ENCODE measurements at regions not wholly inside any gene's neighbourhood (a gene's known extent, or its start where the extent isn't known, plus 50 kb on each side); places are given as distances from the start of the nearest gene placed in this dataset.

- Mint-ChIP-seq H3K36me3 (ENCODE audit: low read depth) (peaks cover 2% of the 10 kb centered on the region), H3K4me3 (no peak overlapping the region), H3K4me1 (peaks cover 7% of the 10 kb centered on the region), H3K27me3 (peaks cover 45% of the 10 kb centered on the region), H3K27ac (no peak overlapping the region)
- ATAC-seq (no peak), DNase-seq (no peak)
- no peaks in the 10 kb centered on the region for H3K9me3 ChIP-seq (ENCODE audit: control insufficient read depth, low read length, poor library complexity, severe bottlenecking)
Measured at GRCh38 chr2:2681085-2681484, 350.0 kb upstream of the MYT1L start.

GRCh38 chr2:2674831-2675230 lies 343.8 kb upstream of the MYT1L start:
- Mint-ChIP-seq H3K27ac (no peak overlapping the region), H3K36me3 (ENCODE audit: low read depth) (no peaks in the 10 kb centered on the region), H3K4me3 (no peak overlapping the region), H3K27me3 (peaks cover 14% of the 10 kb centered on the region), H3K4me1 (no peaks in the 10 kb centered on the region)
- DNase-seq (no peak), ATAC-seq (no peak)
- H3K9me3 ChIP-seq (ENCODE audit: control insufficient read depth, low read length, poor library complexity, severe bottlenecking) = no peaks in the 10 kb centered on the region

GRCh38 chr2:2673406-2673805 lies 342.3 kb upstream of the MYT1L start:
- DNase-seq (no peak), ATAC-seq (no peak)
- Mint-ChIP-seq H3K27me3 (peaks cover 11% of the 10 kb centered on the region), H3K4me3 (no peak overlapping the region), H3K36me3 (ENCODE audit: low read depth) (no peaks in the 10 kb centered on the region), H3K27ac (no peak overlapping the region), H3K4me1 (no peaks in the 10 kb centered on the region)
- H3K9me3 ChIP-seq (ENCODE audit: control insufficient read depth, low read length, poor library complexity, severe bottlenecking) = no peaks in the 10 kb centered on the region

- no peaks in the 10 kb centered on the region for H3K9me3 ChIP-seq (ENCODE audit: control insufficient read depth, low read length, poor library complexity, severe bottlenecking)
- DNase-seq (no peak), ATAC-seq (no peak)
- no peak overlapping the region for H3K27ac Mint-ChIP-seq
- H3K36me3 Mint-ChIP-seq (ENCODE audit: low read depth) = no peaks in the 10 kb centered on the region
- no peaks in the 10 kb centered on the region for H3K4me1 Mint-ChIP-seq
- H3K27me3 Mint-ChIP-seq = peaks cover 10% of the 10 kb centered on the region
- H3K4me3 Mint-ChIP-seq = no peak overlapping the region
Measured at GRCh38 chr2:2672249-2672648, 341.2 kb upstream of the MYT1L start.

GRCh38 chr2:2671826-2672225 lies 340.8 kb upstream of the MYT1L start:
- peaks cover 6% of the 10 kb centered on the region for H3K27me3 Mint-ChIP-seq
- no peak overlapping the region for H3K27ac Mint-ChIP-seq
- no peaks in the 10 kb centered on the region for H3K4me1 Mint-ChIP-seq
- H3K36me3 Mint-ChIP-seq (ENCODE audit: low read depth) = no peaks in the 10 kb centered on the region
- no peak overlapping the region for H3K4me3 Mint-ChIP-seq
- H3K9me3 ChIP-seq (ENCODE audit: control insufficient read depth, low read length, poor library complexity, severe bottlenecking) = no peaks in the 10 kb centered on the region
- DNase-seq (no peak), ATAC-seq (no peak)

- Mint-ChIP-seq H3K4me1 (no peaks in the 10 kb centered on the region), H3K27ac (no peak overlapping the region), H3K36me3 (ENCODE audit: low read depth) (no peaks in the 10 kb centered on the region), H3K4me3 (no peak overlapping the region), H3K27me3 (no peaks in the 10 kb centered on the region)
- DNase-seq (no peak), ATAC-seq (no peak)
- no peaks in the 10 kb centered on the region for H3K9me3 ChIP-seq (ENCODE audit: control insufficient read depth, low read length, poor library complexity, severe bottlenecking)
Measured at GRCh38 chr2:2669316-2669715, 338.2 kb upstream of the MYT1L start.

GRCh38 chr2:2668681-2669265 lies 337.7 kb upstream of the MYT1L start:
- no peaks in the 10 kb centered on the region for H3K4me1 Mint-ChIP-seq
- DNase-seq (no peak), ATAC-seq (no peak)
- H3K4me3 Mint-ChIP-seq = no peak overlapping the region
- no peaks in the 10 kb centered on the region for H3K9me3 ChIP-seq (ENCODE audit: control insufficient read depth, low read length, poor library complexity, severe bottlenecking)
- H3K27ac Mint-ChIP-seq = no peak overlapping the region
- H3K36me3 Mint-ChIP-seq (ENCODE audit: low read depth) = no peaks in the 10 kb centered on the region
- no peaks in the 10 kb centered on the region for H3K27me3 Mint-ChIP-seq

- DNase-seq = no peak
- no peaks in the 10 kb centered on the region for H3K4me1 Mint-ChIP-seq
- no peaks in the 10 kb centered on the region for H3K27me3 Mint-ChIP-seq
- no peak overlapping the region for H3K4me3 Mint-ChIP-seq
- ATAC-seq = no peak
- no peaks in the 10 kb centered on the region for H3K36me3 Mint-ChIP-seq (ENCODE audit: low read depth)
- no peaks in the 10 kb centered on the region for H3K9me3 ChIP-seq (ENCODE audit: control insufficient read depth, low read length, poor library complexity, severe bottlenecking)
- no peak overlapping the region for H3K27ac Mint-ChIP-seq
Measured at GRCh38 chr2:2667690-2668089, 336.6 kb upstream of the MYT1L start.

GRCh38 chr2:2665834-2666133 lies 334.7 kb upstream of the MYT1L start:
- Mint-ChIP-seq H3K27me3 (no peaks in the 10 kb centered on the region), H3K4me3 (no peak overlapping the region), H3K4me1 (no peaks in the 10 kb centered on the region), H3K36me3 (ENCODE audit: low read depth) (no peaks in the 10 kb centered on the region), H3K27ac (no peak overlapping the region)
- ATAC-seq (no peak), DNase-seq (no peak)
- H3K9me3 ChIP-seq (ENCODE audit: control insufficient read depth, low read length, poor library complexity, severe bottlenecking) = no peaks in the 10 kb centered on the region

GRCh38 chr2:2664989-2665833 lies 334.1 kb upstream of the MYT1L start:
- no peaks in the 10 kb centered on the region for H3K27me3 Mint-ChIP-seq
- no peaks in the 10 kb centered on the region for H3K9me3 ChIP-seq (ENCODE audit: control insufficient read depth, low read length, poor library complexity, severe bottlenecking)
- no peak overlapping the region for H3K4me3 Mint-ChIP-seq
- H3K36me3 Mint-ChIP-seq (ENCODE audit: low read depth) = no peaks in the 10 kb centered on the region
- ATAC-seq (no peak), DNase-seq (no peak)
- H3K4me1 Mint-ChIP-seq = no peaks in the 10 kb centered on the region
- H3K27ac Mint-ChIP-seq = no peak overlapping the region

GRCh38 chr2:2663401-2664036 lies 332.4 kb upstream of the MYT1L start:
- peaks cover 2% of the 10 kb centered on the region for H3K36me3 Mint-ChIP-seq (ENCODE audit: low read depth)
- no peak for ATAC-seq
- H3K4me1 Mint-ChIP-seq = no peaks in the 10 kb centered on the region
- no peak overlapping the region for H3K27ac Mint-ChIP-seq
- no peaks in the 10 kb centered on the region for H3K27me3 Mint-ChIP-seq
- DNase-seq = no peak
- no peak overlapping the region for H3K4me3 Mint-ChIP-seq
- no peaks in the 10 kb centered on the region for H3K9me3 ChIP-seq (ENCODE audit: control insufficient read depth, low read length, poor library complexity, severe bottlenecking)

- no peak for ATAC-seq
- DNase-seq = no peak
- no peaks in the 10 kb centered on the region for H3K4me1 Mint-ChIP-seq
- no peaks in the 10 kb centered on the region for H3K9me3 ChIP-seq (ENCODE audit: control insufficient read depth, low read length, poor library complexity, severe bottlenecking)
- H3K27ac Mint-ChIP-seq = no peak overlapping the region
- H3K27me3 Mint-ChIP-seq = no peaks in the 10 kb centered on the region
- H3K4me3 Mint-ChIP-seq = no peak overlapping the region
- H3K36me3 Mint-ChIP-seq (ENCODE audit: low read depth) = peaks cover 2% of the 10 kb centered on the region
Measured at GRCh38 chr2:2662847-2663356, 331.8 kb upstream of the MYT1L start.

GRCh38 chr2:2662037-2662846 lies 331.2 kb upstream of the MYT1L start:
- no peaks in the 10 kb centered on the region for H3K27me3 Mint-ChIP-seq
- H3K4me3 Mint-ChIP-seq = no peak overlapping the region
- ATAC-seq = no peak
- H3K4me1 Mint-ChIP-seq = no peaks in the 10 kb centered on the region
- H3K36me3 Mint-ChIP-seq (ENCODE audit: low read depth) = peaks cover 2% of the 10 kb centered on the region
- DNase-seq = no peak
- H3K27ac Mint-ChIP-seq = no peak overlapping the region
- H3K9me3 ChIP-seq (ENCODE audit: control insufficient read depth, low read length, poor library complexity, severe bottlenecking) = no peaks in the 10 kb centered on the region

All from T-helper 17 cell (primary cell).